K562 (cell line): ENCODE measurements at regions not wholly inside any gene's neighbourhood (a gene's known extent, or its start where the extent isn't known, plus 50 kb on each side); places are given as distances from the start of the nearest gene placed in this dataset.

ENCODE experiments used
- MAFK ChIP-seq: IDR thresholded peaks from 2 replicates; pipeline ENCODE4 v1.6.1; 2011; ENCODE audit warnings: low read length, improper control_type of control experiment
- MCM3 ChIP-seq: fragments of 450-650 bp; IDR thresholded peaks from 2 replicates; pipeline ENCODE4 v1.6.1; 2016
- NFATC3 ChIP-seq: fragments of 450-650 bp; IDR thresholded peaks from 2 replicates; pipeline ENCODE4 v1.6.1; 2017; ENCODE audit warnings: mild to moderate bottlenecking
- NR0B1 ChIP-seq: fragments of 450-650 bp; IDR thresholded peaks from one replicate; pipeline ENCODE4 v1.6.1; 2018; ENCODE audit warnings: mild to moderate bottlenecking, moderate library complexity; ENCODE audit not compliant: partially characterized antibody
- SIRT6 ChIP-seq: IDR thresholded peaks from one replicate; pipeline ENCODE4 v1.6.1; 2012; ENCODE audit warnings: low read depth, mild to moderate bottlenecking, control low read depth, inconsistent platforms, low read length, moderate library complexity
- STAG1 ChIP-seq: sonication (generic); formaldehyde crosslinking; IDR thresholded peaks from 2 replicates; pipeline ENCODE4 v1.5.0; 2020; ENCODE audit warnings: missing genetic modification reagents, borderline replicate concordance
- ZBTB5 ChIP-seq: fragments of 450-650 bp; IDR thresholded peaks from 2 replicates; pipeline ENCODE4 v1.6.1; 2017; ENCODE audit warnings: antibody characterized with exemption
- ZFPM2 ChIP-seq: fragments of 250-450 bp; sonication (Bioruptor Pico); IDR thresholded peaks from 2 replicates; pipeline ENCODE4 v1.5.1; 2022; ENCODE audit warnings: mild to moderate bottlenecking
- ZNF133 ChIP-seq: fragments of 250-450 bp; sonication (Bioruptor Pico); IDR thresholded peaks from 2 replicates; pipeline ENCODE4 v1.4.0; 2020; ENCODE audit warnings: mild to moderate bottlenecking
- ZNF561 ChIP-seq: fragments of 450-650 bp; formaldehyde crosslinking; conservative IDR thresholded peaks from 2 replicates; pipeline ENCODE4 v1.4.0; 2020; ENCODE audit warnings: mild to moderate bottlenecking, moderate library complexity
- ZNF77 ChIP-seq: fragments of 250-450 bp; sonication (Bioruptor Pico); IDR thresholded peaks from 2 replicates; pipeline ENCODE4 v1.5.0; 2020
- ZNF79 ChIP-seq: fragments of 250-450 bp; sonication (Bioruptor Pico); IDR thresholded peaks from 2 replicates; pipeline ENCODE4 v1.4.0; 2020; ENCODE audit warnings: low read depth, mild to moderate bottlenecking, moderate library complexity
- TF ChIP-seq, protein P1 (sequence below): fragments of 450-650 bp; IDR thresholded peaks from 2 replicates; pipeline ENCODE4 v1.6.1; 2018; ENCODE audit not compliant: partially characterized antibody

DNA sequence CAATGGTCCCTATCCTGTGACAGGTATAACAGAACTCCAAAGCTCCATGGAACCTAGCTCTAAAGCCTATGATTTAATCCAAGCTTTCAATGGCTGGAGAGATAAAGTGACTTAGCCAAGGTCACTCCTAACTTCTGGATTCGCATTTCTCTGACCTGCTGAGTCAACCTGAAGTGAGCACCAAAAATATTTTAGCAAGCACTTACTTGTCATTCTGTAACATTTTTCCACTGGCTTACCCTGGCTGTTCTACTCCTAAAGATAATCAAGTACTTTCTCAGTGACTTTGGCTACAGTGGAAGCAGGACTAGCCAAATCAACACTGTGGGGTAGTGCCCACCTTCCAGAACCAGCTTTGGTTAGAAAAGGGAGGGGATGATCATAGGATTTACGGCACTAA lies 188.3 kb downstream of the OGFRL1 start (continued):
- TF ChIP-seq, protein P1, sequence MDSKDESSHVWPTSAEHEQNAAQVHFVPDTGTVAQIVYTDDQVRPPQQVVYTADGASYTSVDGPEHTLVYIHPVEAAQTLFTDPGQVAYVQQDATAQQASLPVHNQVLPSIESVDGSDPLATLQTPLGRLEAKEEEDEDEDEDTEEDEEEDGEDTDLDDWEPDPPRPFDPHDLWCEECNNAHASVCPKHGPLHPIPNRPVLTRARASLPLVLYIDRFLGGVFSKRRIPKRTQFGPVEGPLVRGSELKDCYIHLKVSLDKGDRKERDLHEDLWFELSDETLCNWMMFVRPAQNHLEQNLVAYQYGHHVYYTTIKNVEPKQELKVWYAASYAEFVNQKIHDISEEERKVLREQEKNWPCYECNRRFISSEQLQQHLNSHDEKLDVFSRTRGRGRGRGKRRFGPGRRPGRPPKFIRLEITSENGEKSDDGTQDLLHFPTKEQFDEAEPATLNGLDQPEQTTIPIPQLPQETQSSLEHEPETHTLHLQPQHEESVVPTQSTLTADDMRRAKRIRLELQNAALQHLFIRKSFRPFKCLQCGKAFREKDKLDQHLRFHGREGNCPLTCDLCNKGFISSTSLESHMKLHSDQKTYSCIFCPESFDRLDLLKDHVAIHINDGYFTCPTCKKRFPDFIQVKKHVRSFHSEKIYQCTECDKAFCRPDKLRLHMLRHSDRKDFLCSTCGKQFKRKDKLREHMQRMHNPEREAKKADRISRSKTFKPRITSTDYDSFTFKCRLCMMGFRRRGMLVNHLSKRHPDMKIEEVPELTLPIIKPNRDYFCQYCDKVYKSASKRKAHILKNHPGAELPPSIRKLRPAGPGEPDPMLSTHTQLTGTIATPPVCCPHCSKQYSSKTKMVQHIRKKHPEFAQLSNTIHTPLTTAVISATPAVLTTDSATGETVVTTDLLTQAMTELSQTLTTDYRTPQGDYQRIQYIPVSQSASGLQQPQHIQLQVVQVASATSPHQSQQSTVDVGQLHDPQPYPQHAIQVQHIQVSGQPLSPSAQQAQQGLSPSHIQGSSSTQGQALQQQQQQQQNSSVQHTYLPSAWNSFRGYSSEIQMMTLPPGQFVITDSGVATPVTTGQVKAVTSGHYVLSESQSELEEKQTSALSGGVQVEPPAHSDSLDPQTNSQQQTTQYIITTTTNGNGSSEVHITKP, result no peak
- TF ChIP-seq NR0B1 (no peak), ZNF133 (no peak), NFATC3 (no peak), ZNF79 (CRISPR knock-in tag) (no peak), MCM3 (no peak), ZFPM2 (CRISPR knock-in tag) (no peak), ZNF561 (CRISPR knock-in tag) (no peak), STAG1 (CRISPR knock-in tag) (no peak), MAFK (no peak), SIRT6 (no peak), ZNF77 (CRISPR knock-in tag) (no peak), ZBTB5 (no peak)
